Astrocyte (in vitro differentiated cells and primary cell): ENCODE measurements at regions not wholly inside any gene's neighbourhood (a gene's known extent, or its start where the extent isn't known, plus 50 kb on each side); places are given as distances from the start of the nearest gene placed in this dataset.

Source experiments
- DNase-seq: peaks from one replicate; pipeline ENCODE4 v3.0.0-alpha.2; 2010; ENCODE audit warnings: low read depth
- FAIRE-seq: peaks from 2 replicates; lab custom pipeline; 2011; peaks lifted over from hg19 to GRCh38; lab: Jason Lieb, UNC
- H2AFZ ChIP-seq: 2 replicates; pipeline ENCODE4 v1.6.0; 2012; ENCODE audit warnings: low read depth, low read length, inconsistent platforms
- H3K27ac ChIP-seq: 2 replicates; pipeline ENCODE4 v1.5.1; 2011; ENCODE audit warnings: low read depth, low read length, inconsistent platforms
- H3K27me3 ChIP-seq: 2 replicates; pipeline ENCODE4 v1.6.0; 2011; ENCODE audit warnings: low read length, inconsistent platforms; ENCODE audit not compliant: insufficient read depth
- H3K36me3 ChIP-seq: 2 replicates; pipeline ENCODE4 v1.5.1; 2011; ENCODE audit warnings: low read length, inconsistent platforms; ENCODE audit not compliant: insufficient read depth
- H3K4me1 ChIP-seq: 2 replicates; pipeline ENCODE4 v1.5.1; 2011; ENCODE audit warnings: low read length, inconsistent platforms; ENCODE audit not compliant: insufficient read depth
- H3K4me2 ChIP-seq: 2 replicates; pipeline ENCODE4 v1.6.0; 2012; ENCODE audit warnings: low read length, inconsistent platforms
- H3K4me3 ChIP-seq: 2 replicates; pipeline ENCODE4 v1.5.1; 2011; ENCODE audit warnings: low read depth, mild to moderate bottlenecking, low read length, inconsistent platforms; ENCODE audit not compliant: insufficient read depth
- H3K79me2 ChIP-seq: 2 replicates; pipeline ENCODE4 v1.6.0; 2012; ENCODE audit warnings: mild to moderate bottlenecking, low read length, inconsistent platforms; ENCODE audit not compliant: insufficient read depth
- H3K9ac ChIP-seq: 2 replicates; pipeline ENCODE4 v1.6.0; 2012; ENCODE audit warnings: mild to moderate bottlenecking, low read length, inconsistent platforms
- H3K9me3 ChIP-seq: 2 replicates; pipeline ENCODE4 v1.5.1; 2012; ENCODE audit warnings: low read depth, mild to moderate bottlenecking, low read length, inconsistent platforms; ENCODE audit not compliant: insufficient read depth
- H4K20me1 ChIP-seq: 2 replicates; pipeline ENCODE4 v1.6.0; 2012; ENCODE audit warnings: low read length, inconsistent platforms; ENCODE audit not compliant: insufficient read depth
- H3K27ac Mint-ChIP-seq: one replicate; pipeline ENCODE4 v1.8.0; 2021; ENCODE audit warnings: mild to moderate bottlenecking, mixed read lengths; ENCODE audit not compliant: unreplicated experiment
- H3K27me3 Mint-ChIP-seq: one replicate; pipeline ENCODE4 v1.8.0; 2021; ENCODE audit warnings: low read depth, mixed read lengths; ENCODE audit not compliant: unreplicated experiment
- H3K36me3 Mint-ChIP-seq: one replicate; pipeline ENCODE4 v1.8.0; 2021; ENCODE audit warnings: low read depth, mixed read lengths; ENCODE audit not compliant: unreplicated experiment
- H3K4me1 Mint-ChIP-seq: one replicate; pipeline ENCODE4 v1.8.0; 2021; ENCODE audit warnings: low read depth, mixed read lengths; ENCODE audit not compliant: unreplicated experiment
- H3K4me3 Mint-ChIP-seq: one replicate; pipeline ENCODE4 v1.8.0; 2021; ENCODE audit warnings: mild to moderate bottlenecking, moderate library complexity, mixed read lengths; ENCODE audit not compliant: unreplicated experiment
- H3K9me3 Mint-ChIP-seq: one replicate; pipeline ENCODE4 v1.8.0; 2021; ENCODE audit warnings: mild to moderate bottlenecking, mixed read lengths; ENCODE audit not compliant: unreplicated experiment
- CTCF ChIP-seq: IDR thresholded peaks from 2 replicates; pipeline ENCODE4 v1.5.1; 2011; ENCODE audit warnings: low read depth, mild to moderate bottlenecking, inconsistent platforms, low read length, moderate library complexity; ENCODE audit not compliant: insufficient read depth
- EZH2 ChIP-seq: IDR thresholded peaks from 2 replicates; pipeline ENCODE4 v1.6.1; 2012; ENCODE audit warnings: mild to moderate bottlenecking, low read length, inconsistent platforms; ENCODE audit not compliant: insufficient read depth

GRCh38 chr17:71224824-71225575 lies 895.8 kb upstream of the SOX9 start:
- no peak for FAIRE-seq

GRCh38 chr17:71227841-71228240 lies 893.0 kb upstream of the SOX9 start:
- H3K27ac Mint-ChIP-seq: no peak overlapping the region
- H3K27me3 Mint-ChIP-seq: no peaks in the 10 kb centered on the region
- TF ChIP-seq EZH2 (no peak), CTCF (no peak)
- H3K9me3 ChIP-seq: no peaks in the 10 kb centered on the region
- FAIRE-seq: no peak
- H3K9ac ChIP-seq: no peak overlapping the region
- H3K4me3 ChIP-seq: no peak overlapping the region
- no peak overlapping the region for H3K27ac ChIP-seq
- no peak overlapping the region for H3K4me2 ChIP-seq
- H2AFZ ChIP-seq: no peak overlapping the region
- no peaks in the 10 kb centered on the region for H3K79me2 ChIP-seq
- no peaks in the 10 kb centered on the region for H3K4me1 ChIP-seq
- DNase-seq: no peak
- H3K4me3 Mint-ChIP-seq: no peak overlapping the region
- H3K4me1 Mint-ChIP-seq: no peaks in the 10 kb centered on the region
- H3K9me3 Mint-ChIP-seq: no peaks in the 10 kb centered on the region
- no peaks in the 10 kb centered on the region for H3K36me3 Mint-ChIP-seq
- H3K36me3 ChIP-seq: no peaks in the 10 kb centered on the region
- no peaks in the 10 kb centered on the region for H4K20me1 ChIP-seq
- H3K27me3 ChIP-seq: no peaks in the 10 kb centered on the region

More at GRCh38 chr17:71224824-71225575, 895.8 kb upstream of the SOX9 start:
- DNase-seq: peak; percentile 47
- Mint-ChIP-seq H3K27ac (no peak overlapping the region), H3K4me1 (no peaks in the 10 kb centered on the region), H3K27me3 (no peaks in the 10 kb centered on the region), H3K9me3 (no peaks in the 10 kb centered on the region), H3K4me3 (no peak overlapping the region), H3K36me3 (no peaks in the 10 kb centered on the region)
- TF ChIP-seq EZH2 (no peak), CTCF (no peak)
- Histone ChIP-seq H4K20me1 (no peaks in the 10 kb centered on the region), H3K4me2 (no peak overlapping the region), H3K9ac (no peak overlapping the region), H3K27ac (no peak overlapping the region), H3K79me2 (no peaks in the 10 kb centered on the region), H3K36me3 (no peaks in the 10 kb centered on the region), H3K4me3 (no peak overlapping the region), H3K27me3 (no peaks in the 10 kb centered on the region), H3K4me1 (no peaks in the 10 kb centered on the region), H2AFZ (no peak overlapping the region), H3K9me3 (no peaks in the 10 kb centered on the region)

GRCh38 chr17:71229070-71229469 lies 891.8 kb upstream of the SOX9 start:
- H3K79me2 ChIP-seq: no peaks in the 10 kb centered on the region
- no peak overlapping the region for H3K4me3 ChIP-seq
- no peak overlapping the region for H3K27ac ChIP-seq
- Mint-ChIP-seq H3K27ac (no peak overlapping the region), H3K4me3 (no peak overlapping the region), H3K4me1 (peaks cover 1% of the 10 kb centered on the region), H3K36me3 (no peaks in the 10 kb centered on the region), H3K27me3 (no peaks in the 10 kb centered on the region), H3K9me3 (no peaks in the 10 kb centered on the region)
- H3K4me1 ChIP-seq: no peaks in the 10 kb centered on the region
- FAIRE-seq: no peak
- no peaks in the 10 kb centered on the region for H3K27me3 ChIP-seq
- no peaks in the 10 kb centered on the region for H4K20me1 ChIP-seq
- no peak overlapping the region for H3K9ac ChIP-seq
- H2AFZ ChIP-seq: no peak overlapping the region
- H3K36me3 ChIP-seq: no peaks in the 10 kb centered on the region
- no peak for TF ChIP-seq CTCF
- TF ChIP-seq EZH2: no peak
- no peak overlapping the region for H3K4me2 ChIP-seq
- DNase-seq: peak; percentile 8
- no peaks in the 10 kb centered on the region for H3K9me3 ChIP-seq
